Brain microvascular endothelial cell (primary cell): ENCODE measurements at regions not wholly inside any gene's neighbourhood (a gene's known extent, or its start where the extent isn't known, plus 50 kb on each side); places are given as distances from the start of the nearest gene placed in this dataset.

Source experiments
- DNase-seq: peaks from one replicate; pipeline ENCODE4 v3.0.0-alpha.2; 2020
- H3K27ac ChIP-seq: fragments of 250-450 bp; sonication (Bioruptor Pico); 2 replicates; pipeline ENCODE4 v1.5.1; 2020; ENCODE audit warnings: mild to moderate bottlenecking, moderate library complexity
- H3K27me3 ChIP-seq: fragments of 250-450 bp; sonication (Bioruptor Pico); replicated peaks from 2 replicates; pipeline ENCODE4 v1.5.1; 2020; ENCODE audit warnings: mild to moderate bottlenecking
- H3K36me3 ChIP-seq: fragments of 250-450 bp; sonication (Bioruptor Pico); replicated peaks from 2 replicates; pipeline ENCODE4 v1.5.1; 2020; ENCODE audit warnings: mild to moderate bottlenecking
- H3K4me3 ChIP-seq: 2 replicates; pipeline ENCODE4 v1.5.1; 2011; ENCODE audit warnings: low read depth, mild to moderate bottlenecking, control low read depth, low read length, moderate library complexity
- CTCF ChIP-seq: IDR thresholded peaks from 2 replicates; pipeline ENCODE4 v1.5.1; 2011; ENCODE audit warnings: low read depth, mild to moderate bottlenecking, moderate library complexity, low read length, control low read depth, inconsistent platforms; ENCODE audit errors: missing control alignments
- in situ Hi-C: cut with HindIII; loops from 2 replicates; pipeline ENCODE4 v1.10.0; 2017; ENCODE audit warnings: low sequenced_read_pairs, low pct_ligation_motif_present

DNA sequence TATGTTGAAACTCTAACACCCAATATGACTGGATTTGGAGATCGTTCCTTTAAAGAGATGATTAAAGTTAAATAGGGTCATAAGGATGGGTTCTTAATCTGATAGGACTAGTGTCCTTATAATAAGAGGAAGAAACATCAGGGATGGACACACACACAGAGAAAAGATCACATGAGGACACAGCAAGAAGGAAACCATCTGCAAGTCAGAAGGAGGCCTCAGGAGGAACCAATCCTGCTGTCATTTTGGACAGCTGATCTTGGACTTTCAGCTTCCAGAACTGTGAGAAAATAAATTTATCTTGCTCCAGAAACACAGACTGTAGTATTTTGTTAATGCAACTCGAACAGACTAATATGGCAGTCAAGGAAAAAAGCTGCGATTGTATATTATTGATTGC lies 631.5 kb downstream of the PCDH7 start:
- no peak for DNase-seq
- no peaks in the 10 kb centered on the region for H3K36me3 ChIP-seq
- no peak overlapping the region for H3K27ac ChIP-seq
- TF ChIP-seq CTCF, result no peak
- no peak overlapping the region for H3K4me3 ChIP-seq
- no peaks in the 10 kb centered on the region for H3K27me3 ChIP-seq
- in situ Hi-C loops, result no loop called here

DNA sequence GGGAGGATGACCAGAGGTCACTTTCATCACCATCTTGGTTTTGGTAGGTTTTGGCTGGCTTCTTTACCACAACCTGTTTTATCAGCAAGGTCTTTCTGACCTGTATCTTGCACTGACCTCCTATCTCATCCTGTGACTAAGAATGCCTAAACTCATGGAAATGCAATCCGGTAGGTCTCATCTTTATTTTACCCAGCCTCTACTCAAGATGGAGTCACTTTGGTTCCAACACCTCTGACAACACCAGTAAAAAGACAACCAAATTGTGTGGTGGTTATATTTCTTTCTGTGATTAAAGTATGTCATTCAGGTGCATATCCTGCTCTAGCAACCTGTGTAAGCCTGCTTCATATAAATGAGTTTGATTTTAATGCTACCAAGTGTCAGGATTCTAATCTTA lies 636.7 kb downstream of the PCDH7 start:
- Histone ChIP-seq H3K27me3 (no peaks in the 10 kb centered on the region), H3K4me3 (no peak overlapping the region), H3K27ac (no peak overlapping the region), H3K36me3 (no peaks in the 10 kb centered on the region)
- in situ Hi-C loops, result no loop called here
- DNase-seq, result no peak
- no peak for TF ChIP-seq CTCF

DNA sequence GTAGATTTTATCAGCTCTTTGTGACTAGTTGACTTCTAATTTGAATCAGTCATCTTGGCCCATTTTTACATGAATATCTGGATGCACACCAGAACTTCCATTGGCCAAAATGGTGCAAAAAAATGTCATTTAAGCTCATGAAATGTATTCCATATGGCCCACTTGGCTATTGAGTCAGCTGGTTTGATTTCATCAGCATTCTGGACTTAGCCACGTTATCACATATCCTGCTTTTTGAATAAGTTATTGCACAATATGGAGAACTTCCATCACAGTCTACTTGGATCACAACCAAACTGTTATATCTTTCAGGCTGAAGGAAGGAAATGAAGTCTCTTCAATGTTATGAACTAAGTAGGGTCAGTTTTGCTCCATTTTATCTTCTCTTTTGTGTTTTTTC lies 640.6 kb downstream of the PCDH7 start:
- in situ Hi-C loops, result no loop called here
- H3K27ac ChIP-seq, result no peak overlapping the region
- no peaks in the 10 kb centered on the region for H3K27me3 ChIP-seq
- H3K4me3 ChIP-seq, result no peak overlapping the region
- H3K36me3 ChIP-seq, result no peaks in the 10 kb centered on the region
- no peak for TF ChIP-seq CTCF
- peak; percentile 32 for DNase-seq

DNA sequence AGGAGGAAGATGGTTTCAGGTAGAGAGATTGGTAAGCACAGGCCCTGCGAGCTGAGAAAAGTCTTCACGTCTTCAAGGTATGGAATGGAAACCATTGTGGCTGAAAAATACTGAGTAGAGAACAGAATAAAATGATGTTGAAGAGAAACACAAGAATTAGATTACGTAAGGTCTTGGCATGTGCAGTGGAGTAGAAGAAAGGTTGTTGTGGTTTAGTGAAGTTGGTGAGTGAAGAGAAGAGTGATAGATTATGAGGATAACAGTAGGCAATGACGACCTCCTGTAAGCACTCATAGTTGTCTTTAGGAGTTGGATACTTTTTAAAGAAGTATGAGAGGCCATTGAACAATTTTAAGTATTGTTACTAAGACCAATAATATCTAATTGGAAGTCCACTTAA lies 642.6 kb downstream of the PCDH7 start:
- H3K27me3 ChIP-seq, result no peaks in the 10 kb centered on the region
- no peak for TF ChIP-seq CTCF
- no peak overlapping the region for H3K4me3 ChIP-seq
- in situ Hi-C loops, result no loop called here
- DNase-seq, result no peak
- no peaks in the 10 kb centered on the region for H3K36me3 ChIP-seq
- no peak overlapping the region for H3K27ac ChIP-seq

DNA sequence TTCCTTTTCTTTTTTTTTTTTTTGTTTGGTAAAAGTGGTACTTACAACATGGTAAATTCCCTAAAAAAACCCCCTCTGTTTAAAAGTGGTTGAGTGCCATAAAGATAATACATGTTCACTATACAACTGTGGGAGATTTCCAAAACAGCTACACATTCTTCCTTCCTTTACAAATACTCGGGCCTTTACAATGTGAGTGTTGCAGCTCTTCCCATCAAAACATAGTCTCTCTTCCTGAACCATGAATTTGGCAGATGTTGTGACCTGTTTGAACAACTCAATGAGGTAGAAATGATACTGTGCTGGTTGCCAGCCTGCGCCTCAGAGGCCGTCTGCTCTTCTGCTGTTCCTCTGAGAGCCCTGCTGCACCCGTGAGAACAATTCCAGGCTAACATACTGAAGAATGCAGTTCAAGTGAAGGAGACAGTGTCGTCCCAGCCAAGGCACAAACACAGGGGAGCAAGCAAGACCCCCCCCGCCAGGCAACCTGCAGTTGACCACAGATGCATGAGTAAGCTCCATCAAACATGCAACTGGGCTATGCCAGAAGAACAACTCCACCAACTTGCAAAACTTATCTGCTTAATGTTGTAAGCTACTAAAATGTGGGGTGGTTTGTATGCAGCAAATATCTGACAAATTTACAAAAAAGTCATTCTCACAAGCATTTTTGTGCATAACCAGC lies 645.0 kb downstream of the PCDH7 start:
- Histone ChIP-seq H3K27ac (no peak overlapping the region), H3K27me3 (no peaks in the 10 kb centered on the region), H3K4me3 (no peak overlapping the region), H3K36me3 (no peaks in the 10 kb centered on the region)
- TF ChIP-seq CTCF, result no peak
- DNase-seq, result no peak
- in situ Hi-C loops, result no loop called here

GRCh38 chr4:31366041-31366440 lies 645.9 kb downstream of the PCDH7 start:
- Histone ChIP-seq H3K27me3 (no peaks in the 10 kb centered on the region), H3K4me3 (no peak overlapping the region), H3K27ac (no peak overlapping the region), H3K36me3 (no peaks in the 10 kb centered on the region)
- peak; percentile 29 for DNase-seq
- no peak for TF ChIP-seq CTCF
- in situ Hi-C loops, result no loop called here
